GM18870 (cell line): ENCODE measurements at regions not wholly inside any gene's neighbourhood (a gene's known extent, or its start where the extent isn't known, plus 50 kb on each side); places are given as distances from the start of the nearest gene placed in this dataset.
"Not testable (repeated sequence)": the region's sequence is repeated elsewhere in the genome, so short reads cannot be mapped to it uniquely, and the experiment has no call there.

Experiments used
- ATAC-seq: cut with Tn5 transposase; IDR thresholded peaks from one replicate; pipeline ENCODE4 v1.9.1; 2021; ENCODE audit warnings: moderate library complexity; ENCODE audit not compliant: unreplicated experiment

- not testable (repeated sequence) for ATAC-seq
These were observed 1466.6 kb upstream of the GOT2 start for GRCh38 chr16:60200729-60201128.

- no peak for ATAC-seq
These were observed 1466.0 kb upstream of the GOT2 start for GRCh38 chr16:60200161-60200560.

- ATAC-seq: no peak
These were observed 1465.0 kb upstream of the GOT2 start for GRCh38 chr16:60199150-60199549.

GRCh38 chr16:60181536-60181935 is 1447.4 kb upstream of the GOT2 start:
- ATAC-seq: no peak

GRCh38 chr16:60180609-60181008 is 1446.5 kb upstream of the GOT2 start:
- ATAC-seq: no peak

GRCh38 chr16:60170196-60170595 is 1436.1 kb upstream of the GOT2 start:
- no peak for ATAC-seq

GRCh38 chr16:60166111-60166510 is 1432.0 kb upstream of the GOT2 start:
- no peak for ATAC-seq

- no peak for ATAC-seq
These were observed 1417.9 kb upstream of the GOT2 start for GRCh38 chr16:60151987-60152386.

- ATAC-seq: no peak
These were observed 1416.8 kb upstream of the GOT2 start for GRCh38 chr16:60150907-60151306.

- no peak for ATAC-seq
These were observed 1409.2 kb upstream of the GOT2 start for GRCh38 chr16:60143348-60143705.

GRCh38 chr16:60142619-60143347 is 1408.7 kb upstream of the GOT2 start:
- no peak for ATAC-seq

- no peak for ATAC-seq
These were observed 1403.8 kb upstream of the GOT2 start for GRCh38 chr16:60137891-60138290.

GRCh38 chr16:60127196-60127595 is 1393.1 kb upstream of the GOT2 start:
- ATAC-seq: no peak

GRCh38 chr16:60126115-60126514 is 1392.0 kb upstream of the GOT2 start:
- not testable (repeated sequence) for ATAC-seq

- no peak for ATAC-seq
These were observed 1389.4 kb upstream of the GOT2 start for GRCh38 chr16:60123392-60124023.

GRCh38 chr16:60120586-60120985 is 1386.5 kb upstream of the GOT2 start:
- ATAC-seq: no peak

- ATAC-seq: no peak
These were observed 1376.4 kb upstream of the GOT2 start for GRCh38 chr16:60110531-60110930.

- ATAC-seq: no peak
These were observed 1373.8 kb upstream of the GOT2 start for GRCh38 chr16:60107871-60108270.

- ATAC-seq: no peak
These were observed 1373.3 kb upstream of the GOT2 start for GRCh38 chr16:60107437-60107836.

GRCh38 chr16:60100371-60100770 is 1366.3 kb upstream of the GOT2 start:
- ATAC-seq: no peak

GRCh38 chr16:60091529-60091928 is 1357.4 kb upstream of the GOT2 start:
- ATAC-seq: no peak

GRCh38 chr16:60091071-60091470 is 1357.0 kb upstream of the GOT2 start:
- no peak for ATAC-seq

- no peak for ATAC-seq
These were observed 1353.4 kb upstream of the GOT2 start for GRCh38 chr16:60087530-60087929.
